ENCODE measurements at regions not wholly inside any gene's neighbourhood (a gene's known extent, or its start where the extent isn't known, plus 50 kb on each side); places are given as distances from the start of the nearest gene placed in this dataset.

- FAIRE-seq, result no peak
Observed at GRCh38 chr7:115704884-115705283, 325.7 kb downstream of the TFEC start.

- FAIRE-seq, result no peak
Observed at GRCh38 chr7:115701141-115701540, 329.4 kb downstream of the TFEC start.

DNA sequence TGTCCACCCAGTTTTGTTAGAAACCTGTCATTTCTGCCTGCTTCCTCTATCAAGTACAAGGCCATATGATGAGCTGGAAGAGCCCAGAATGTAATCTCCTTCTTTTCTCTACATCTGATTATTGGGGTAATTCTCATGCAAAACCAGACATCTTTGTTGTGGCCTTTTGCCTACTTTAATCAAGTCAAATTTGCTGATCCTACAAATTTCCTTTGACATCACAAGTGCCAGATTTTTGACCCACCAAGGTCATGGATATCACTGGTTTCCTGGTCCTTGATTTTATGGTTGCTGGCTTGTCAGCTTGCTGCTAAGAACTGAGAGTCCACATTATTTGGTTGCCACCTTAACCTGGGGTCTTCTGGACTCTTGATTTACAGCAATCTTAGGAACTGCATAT, 336.1 kb downstream of the TFEC start:
- FAIRE-seq, result no peak

DNA sequence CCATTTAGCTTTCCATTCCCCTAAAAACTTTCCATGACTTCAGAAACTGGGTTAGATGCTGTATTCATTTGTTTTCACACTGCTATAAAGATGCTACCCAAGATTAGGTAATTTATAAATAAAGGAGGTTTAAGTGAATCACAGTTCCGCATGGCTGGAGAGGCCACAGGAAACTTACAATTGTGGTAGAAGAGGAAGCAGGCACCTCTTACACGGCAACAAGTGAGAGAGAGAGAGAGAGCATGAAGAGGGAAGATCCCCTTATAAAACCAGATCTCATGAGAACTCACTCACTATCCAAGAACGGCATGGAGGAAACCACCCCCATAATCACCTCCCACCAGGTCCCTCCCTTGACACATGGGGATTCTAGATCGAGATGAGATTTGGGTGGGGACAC, 336.8 kb downstream of the TFEC start:
- no peak for FAIRE-seq

- FAIRE-seq, result no peak
Observed at GRCh38 chr7:115689941-115690340, 340.6 kb downstream of the TFEC start.

GRCh38 chr7:115683093-115683492, 347.5 kb downstream of the TFEC start:
- FAIRE-seq, result no peak

DNA sequence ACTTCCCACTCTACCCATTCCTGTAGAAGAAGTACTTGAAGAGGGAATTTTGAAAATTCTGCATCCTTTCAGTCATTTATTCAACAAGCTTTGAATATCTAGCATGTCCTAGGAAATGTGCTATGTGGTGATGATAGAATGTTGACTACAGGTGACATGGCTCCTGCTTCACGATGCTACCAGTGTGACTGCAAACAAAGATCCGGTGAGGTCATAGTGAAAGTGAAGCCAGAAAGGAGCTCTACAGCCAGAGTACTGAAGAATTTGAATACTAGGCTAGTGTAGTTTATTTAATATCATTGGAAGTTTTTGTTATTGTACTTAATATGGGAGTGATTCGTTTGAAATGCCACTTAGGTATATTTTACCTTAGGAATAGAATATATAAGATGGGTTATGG, 348.1 kb downstream of the TFEC start:
- no peak for FAIRE-seq

DNA sequence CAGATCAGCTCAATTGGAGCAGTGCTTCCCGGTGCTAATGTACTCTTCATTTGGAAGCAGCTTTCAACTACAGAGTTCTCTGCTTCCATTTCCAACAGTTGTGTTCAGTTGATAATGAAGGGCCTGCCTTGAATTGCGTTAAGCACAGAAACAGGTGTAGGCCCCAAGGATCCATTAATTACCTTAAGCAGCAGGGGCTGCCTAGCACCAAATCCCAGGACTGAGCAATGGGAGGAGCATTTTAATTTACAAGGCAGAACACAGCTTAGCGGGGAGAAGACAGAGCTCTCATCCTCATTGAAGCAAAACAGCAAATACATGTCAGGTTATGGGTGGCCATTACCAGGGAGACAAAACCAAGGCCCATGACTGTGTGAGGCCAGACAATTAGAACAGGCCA, 349.6 kb downstream of the TFEC start:
- no peak for FAIRE-seq

DNA sequence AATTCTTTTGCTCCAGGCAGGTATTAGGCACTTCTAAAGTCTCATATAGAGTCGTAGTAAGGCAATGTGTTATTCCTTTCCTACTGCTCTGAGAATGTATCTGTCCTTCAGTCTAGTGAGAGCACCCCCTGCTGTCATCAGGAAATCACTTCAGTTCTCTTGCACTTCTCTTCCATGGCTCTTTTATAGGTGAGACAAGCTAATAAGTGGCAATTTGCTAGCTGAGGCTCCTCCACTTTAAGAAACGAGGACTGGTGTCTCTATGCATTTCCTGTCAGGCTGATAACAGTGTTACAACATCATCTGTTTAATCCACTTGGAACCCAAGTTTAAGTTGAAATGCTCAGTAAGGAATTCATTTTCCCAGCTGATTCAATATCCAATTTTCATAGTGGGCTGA, 350.6 kb downstream of the TFEC start:
- FAIRE-seq, result no peak

DNA sequence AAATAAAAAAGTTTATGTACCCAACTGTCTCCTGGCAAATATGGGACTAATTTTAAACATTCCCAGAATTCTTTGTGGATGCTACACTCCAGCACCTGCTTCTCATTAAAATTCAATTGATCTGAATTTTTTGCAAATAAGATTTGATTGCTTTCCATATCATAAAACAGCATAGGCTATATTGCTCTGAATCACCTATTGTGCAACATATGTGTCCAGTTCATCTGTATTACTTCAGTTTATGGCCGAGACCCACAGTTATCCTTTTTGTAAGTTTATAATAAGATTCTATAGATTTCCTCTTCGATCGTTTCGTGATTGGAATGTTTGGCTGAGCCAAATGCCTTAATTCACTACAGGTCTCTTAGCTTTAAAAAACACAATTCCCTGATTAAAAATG, 351.1 kb downstream of the TFEC start:
- no peak for FAIRE-seq

GRCh38 chr7:115678086-115678982, 352.2 kb downstream of the TFEC start:
- FAIRE-seq, result no peak

DNA sequence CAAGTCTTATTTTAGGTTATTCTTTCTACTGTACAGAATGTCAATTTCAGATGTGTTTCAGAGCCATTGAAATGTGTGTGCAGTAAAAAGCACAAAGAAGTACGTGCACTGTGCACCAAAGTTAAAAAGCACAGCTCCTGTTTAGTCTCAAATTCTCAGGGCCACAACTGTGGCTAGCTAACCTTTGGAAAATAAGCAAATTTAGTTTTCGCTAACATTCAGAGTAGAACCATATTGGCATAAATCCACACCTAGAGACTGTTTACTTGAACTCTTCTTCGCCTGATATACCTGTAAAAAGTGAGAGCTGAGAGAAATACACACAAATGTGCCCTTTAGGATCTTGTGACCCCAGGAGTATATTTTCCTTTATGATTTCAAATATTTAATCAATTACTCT, 353.9 kb downstream of the TFEC start:
- FAIRE-seq, result no peak

DNA sequence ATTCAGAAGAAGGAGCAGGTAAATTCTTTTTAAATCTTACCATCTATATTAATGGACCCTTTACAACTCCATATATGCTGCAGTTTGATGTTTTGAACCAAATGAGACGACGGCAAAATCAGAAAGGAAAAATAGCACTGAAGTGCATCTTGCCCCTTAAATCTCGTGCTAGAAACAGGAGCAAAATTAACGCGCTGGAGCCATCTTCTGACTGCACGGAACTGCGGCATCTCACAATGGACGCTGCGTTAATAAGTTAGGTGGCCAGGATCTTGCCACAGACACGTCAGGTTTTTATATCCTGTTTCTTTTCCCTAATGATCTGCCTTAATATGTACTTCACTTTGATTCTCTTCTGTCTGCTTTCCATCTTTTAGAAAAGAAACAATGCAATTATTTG, 354.5 kb downstream of the TFEC start:
- FAIRE-seq, result no peak

DNA sequence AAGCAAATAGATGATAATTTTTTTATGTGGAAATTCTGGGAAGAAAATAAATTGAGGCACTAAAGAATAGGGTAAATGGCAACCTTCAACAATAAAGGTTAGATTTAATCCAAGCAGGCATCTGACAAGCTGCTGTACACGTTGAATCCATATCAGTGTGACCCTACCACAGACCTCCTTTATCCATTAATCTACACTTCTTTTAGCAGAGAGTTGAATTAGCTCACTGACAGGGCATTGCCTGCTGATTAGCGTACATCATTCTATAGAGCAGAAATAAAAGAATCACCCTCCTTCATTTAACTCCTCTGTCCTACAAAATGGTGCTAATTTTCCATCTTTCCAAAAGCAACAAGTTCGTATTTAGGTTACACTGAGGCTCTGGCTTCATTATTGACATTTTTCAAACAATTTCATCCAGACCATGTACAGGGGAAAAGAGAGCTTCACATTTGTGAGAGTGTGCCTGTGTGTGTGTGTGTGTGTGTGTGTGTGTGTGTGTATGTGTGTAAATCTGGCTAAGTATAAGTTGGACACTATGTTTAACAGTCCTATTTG, 356.0 kb downstream of the TFEC start:
- FAIRE-seq, result no peak

DNA sequence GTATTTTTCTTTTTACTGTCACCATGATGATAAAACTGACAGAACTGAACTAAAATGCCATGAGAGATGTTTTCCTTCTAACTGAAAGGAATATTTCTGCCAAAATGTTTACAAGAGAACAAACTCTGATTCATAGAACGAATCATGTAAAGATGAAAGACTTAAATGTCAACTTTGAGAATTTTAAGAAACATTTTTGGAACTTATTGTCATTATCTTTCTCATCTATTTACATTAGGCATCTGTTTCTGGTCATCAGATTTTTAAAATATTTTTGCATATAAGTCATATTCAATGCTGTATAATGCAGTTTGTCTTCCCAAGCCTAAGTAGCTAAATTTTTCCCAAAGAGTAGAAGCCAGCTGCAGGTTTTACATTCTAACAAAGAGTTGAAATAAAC, 358.5 kb downstream of the TFEC start:
- FAIRE-seq, result no peak

DNA sequence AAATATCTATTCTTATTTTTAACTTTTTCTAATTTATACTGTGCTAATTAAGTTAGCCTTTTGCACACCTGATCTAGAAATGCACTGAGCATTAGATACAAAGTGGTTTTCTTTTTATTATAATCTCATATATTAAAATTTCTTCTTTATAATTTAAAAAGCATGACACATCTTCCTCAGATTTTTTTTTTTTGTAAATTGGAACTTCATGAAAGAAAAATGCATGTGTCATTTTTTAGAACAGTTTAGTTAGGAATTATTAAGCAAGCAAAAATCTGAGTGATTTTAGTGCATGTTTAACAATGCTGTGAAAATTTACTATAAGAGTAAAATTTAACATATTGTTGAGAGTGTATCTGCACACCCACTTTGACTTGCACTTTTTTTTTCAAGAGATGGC, 367.9 kb downstream of the TFEC start:
- FAIRE-seq, result no peak

- no peak for FAIRE-seq
Observed at GRCh38 chr7:115662120-115662519, 368.4 kb downstream of the TFEC start.

DNA sequence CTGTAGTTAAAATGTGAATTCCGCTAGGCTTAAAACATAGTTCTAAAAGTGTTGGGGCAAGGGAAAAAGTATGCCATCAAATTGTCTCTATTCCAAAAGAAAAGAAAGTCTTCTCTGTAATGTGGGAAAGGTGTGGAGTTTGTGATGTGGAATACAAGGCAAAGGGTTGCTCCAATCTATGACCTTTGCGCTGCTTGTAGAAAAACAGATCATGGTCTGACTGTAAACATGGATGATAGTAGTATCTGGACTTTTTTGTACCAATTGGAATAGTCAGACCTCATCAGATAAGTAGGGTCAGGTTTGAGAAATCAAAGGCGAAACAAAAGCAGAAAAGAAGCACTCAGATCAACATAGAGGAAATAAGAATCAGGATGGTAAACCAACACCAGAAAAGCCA, 372.3 kb downstream of the TFEC start:
- FAIRE-seq, result no peak

GRCh38 chr7:115654384-115655214, 376.0 kb downstream of the TFEC start:
- no peak for FAIRE-seq

DNA sequence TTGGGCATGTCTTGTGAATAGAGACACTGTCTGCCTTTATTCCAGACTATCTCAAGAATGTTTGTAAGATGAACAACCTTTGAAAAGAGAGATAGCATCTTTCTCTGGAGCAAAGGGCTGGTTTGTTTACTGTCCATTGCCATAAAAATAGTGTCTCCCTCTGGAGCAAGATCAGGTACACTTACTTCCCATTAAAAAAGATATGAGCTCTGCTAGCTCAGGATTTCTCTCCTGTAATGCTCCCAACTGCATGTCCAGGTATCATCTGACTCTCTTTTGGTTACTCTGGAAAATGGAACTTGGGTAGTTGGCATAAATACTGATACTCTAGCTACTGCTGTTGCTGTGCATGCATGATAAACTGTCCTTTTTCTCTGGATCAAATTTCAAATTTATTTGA, 381.1 kb downstream of the TFEC start:
- no peak for FAIRE-seq

- FAIRE-seq, result no peak
Observed at GRCh38 chr7:115647712-115648111, 382.9 kb downstream of the TFEC start.

GRCh38 chr7:115642194-115642593, 388.4 kb downstream of the TFEC start:
- no peak for FAIRE-seq

GRCh38 chr7:115638853-115639252, 391.7 kb downstream of the TFEC start:
- no peak for FAIRE-seq

DNA sequence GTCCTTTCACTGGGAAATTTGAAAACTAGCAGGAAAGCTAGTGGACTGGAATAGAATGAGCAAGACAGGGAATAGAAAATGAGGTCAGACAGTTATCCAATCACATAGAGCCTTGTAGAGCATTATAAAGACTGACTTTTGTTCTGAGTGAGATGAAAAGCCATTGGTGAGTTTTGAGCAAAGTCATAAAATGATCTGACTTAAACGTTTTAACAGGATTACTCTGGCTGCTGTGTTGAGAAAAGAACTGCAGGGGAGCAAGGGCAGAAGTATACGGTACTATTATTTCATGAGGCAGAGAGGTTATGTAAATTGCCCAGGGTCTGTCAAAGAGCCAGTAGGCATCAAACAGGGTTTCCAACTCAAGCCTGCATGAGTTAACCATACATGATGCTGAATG, 393.4 kb downstream of the TFEC start:
- no peak for FAIRE-seq
